ENCODE measurements at regions not wholly inside any gene's neighbourhood (a gene's known extent, or its start where the extent isn't known, plus 50 kb on each side); places are given as distances from the start of the nearest gene placed in this dataset.
"Not testable (repeated sequence)": the region's sequence is repeated elsewhere in the genome, so short reads cannot be mapped to it uniquely, and the experiment has no call there.

GRCh38 chr20:5492937-5493336, 117.9 kb downstream of the GPCPD1 start:
- in situ Hi-C loops (cut with HindIII; ENCODE audit: low pct_unique_long_range_greater_than_20kb, low sequenced_read_pairs): no loop called here
- DNase-seq (ENCODE audit: low read depth, low spot score): no peak

GRCh38 chr20:5491455-5491854, 119.4 kb downstream of the GPCPD1 start:
- in situ Hi-C loops (cut with HindIII; ENCODE audit: low pct_unique_long_range_greater_than_20kb, low sequenced_read_pairs): no loop called here
- no peak for DNase-seq (ENCODE audit: low read depth, low spot score)

- DNase-seq (ENCODE audit: low read depth, low spot score): no peak
- in situ Hi-C loops (cut with HindIII; ENCODE audit: low pct_unique_long_range_greater_than_20kb, low sequenced_read_pairs): no loop called here
Measured at GRCh38 chr20:5489601-5490000, 121.2 kb downstream of the GPCPD1 start.

GRCh38 chr20:5488823-5489222, 122.0 kb downstream of the GPCPD1 start:
- in situ Hi-C loops (cut with HindIII; ENCODE audit: low pct_unique_long_range_greater_than_20kb, low sequenced_read_pairs): no loop called here
- no peak for DNase-seq (ENCODE audit: low read depth, low spot score)

GRCh38 chr20:5486377-5487054, 124.3 kb downstream of the GPCPD1 start:
- in situ Hi-C loops (cut with HindIII; ENCODE audit: low pct_unique_long_range_greater_than_20kb, low sequenced_read_pairs): no loop called here

GRCh38 chr20:5484926-5485325, 125.9 kb downstream of the GPCPD1 start:
- in situ Hi-C loops (cut with HindIII; ENCODE audit: low pct_unique_long_range_greater_than_20kb, low sequenced_read_pairs): no loop called here

More at GRCh38 chr20:5486377-5487054, 124.3 kb downstream of the GPCPD1 start:
- no peak for DNase-seq (ENCODE audit: low read depth, low spot score)

GRCh38 chr20:5484346-5484745, 126.5 kb downstream of the GPCPD1 start:
- no peak for DNase-seq (ENCODE audit: low read depth, low spot score)
- in situ Hi-C loops (cut with HindIII; ENCODE audit: low pct_unique_long_range_greater_than_20kb, low sequenced_read_pairs): no loop called here

More at GRCh38 chr20:5484926-5485325, 125.9 kb downstream of the GPCPD1 start:
- no peak for DNase-seq (ENCODE audit: low read depth, low spot score)

- DNase-seq (ENCODE audit: low read depth, low spot score): no peak
- in situ Hi-C loops (cut with HindIII; ENCODE audit: low pct_unique_long_range_greater_than_20kb, low sequenced_read_pairs): no loop called here
Measured at GRCh38 chr20:5482791-5483190, 128.0 kb downstream of the GPCPD1 start.

- no peak for DNase-seq (ENCODE audit: low read depth, low spot score)
- in situ Hi-C loops (cut with HindIII; ENCODE audit: low pct_unique_long_range_greater_than_20kb, low sequenced_read_pairs): no loop called here
Measured at GRCh38 chr20:5481872-5482271, 128.9 kb downstream of the GPCPD1 start.

- in situ Hi-C loops (cut with HindIII; ENCODE audit: low pct_unique_long_range_greater_than_20kb, low sequenced_read_pairs): no loop called here
- peak; percentile 13 for DNase-seq (ENCODE audit: low read depth, low spot score)
Measured at GRCh38 chr20:5480824-5481600, 129.8 kb downstream of the GPCPD1 start.

GRCh38 chr20:5474646-5475550, 135.9 kb downstream of the GPCPD1 start:
- DNase-seq (ENCODE audit: low read depth, low spot score): no peak
- in situ Hi-C loops (cut with HindIII; ENCODE audit: low pct_unique_long_range_greater_than_20kb, low sequenced_read_pairs): no loop called here

- DNase-seq (ENCODE audit: low read depth, low spot score); in situ Hi-C loops (cut with HindIII; ENCODE audit: low pct_unique_long_range_greater_than_20kb, low sequenced_read_pairs): not testable (repeated sequence)
Measured at GRCh38 chr20:5471866-5472265, 138.9 kb downstream of the GPCPD1 start.

- in situ Hi-C loops (cut with HindIII; ENCODE audit: low pct_unique_long_range_greater_than_20kb, low sequenced_read_pairs): no loop called here
- DNase-seq (ENCODE audit: low read depth, low spot score): no peak
Measured at GRCh38 chr20:5471368-5471767, 139.4 kb downstream of the GPCPD1 start.

- in situ Hi-C loops (cut with HindIII; ENCODE audit: low pct_unique_long_range_greater_than_20kb, low sequenced_read_pairs): no loop called here
- no peak for DNase-seq (ENCODE audit: low read depth, low spot score)
Measured at GRCh38 chr20:5470943-5471342, 139.9 kb downstream of the GPCPD1 start.

GRCh38 chr20:5470458-5470857, 140.3 kb downstream of the GPCPD1 start:
- no peak for DNase-seq (ENCODE audit: low read depth, low spot score)
- in situ Hi-C loops (cut with HindIII; ENCODE audit: low pct_unique_long_range_greater_than_20kb, low sequenced_read_pairs): no loop called here

- no peak for DNase-seq (ENCODE audit: low read depth, low spot score)
- in situ Hi-C loops (cut with HindIII; ENCODE audit: low pct_unique_long_range_greater_than_20kb, low sequenced_read_pairs): no loop called here
Measured at GRCh38 chr20:5469111-5469510, 141.7 kb downstream of the GPCPD1 start.

- in situ Hi-C loops (cut with HindIII; ENCODE audit: low pct_unique_long_range_greater_than_20kb, low sequenced_read_pairs): no loop called here
Measured at GRCh38 chr20:5467086-5467485, 143.7 kb downstream of the GPCPD1 start.

GRCh38 chr20:5465604-5465927, 145.2 kb downstream of the GPCPD1 start:
- peak; percentile 29 for DNase-seq (ENCODE audit: low read depth, low spot score)
- in situ Hi-C loops (cut with HindIII; ENCODE audit: low pct_unique_long_range_greater_than_20kb, low sequenced_read_pairs): no loop called here

More at GRCh38 chr20:5467086-5467485, 143.7 kb downstream of the GPCPD1 start:
- no peak for DNase-seq (ENCODE audit: low read depth, low spot score)
